Left lung (tissue), 4 donors: ENCODE measurements at regions not wholly inside any gene's neighbourhood (a gene's known extent, or its start where the extent isn't known, plus 50 kb on each side); places are given as distances from the start of the nearest gene placed in this dataset.

Experiments
- ATAC-seq: fragments of 200-7000 bp; cut with Tn5 transposase; one replicate; pipeline ENCODE4 v1.9.1; 2020; ENCODE audit warnings: moderate library complexity
- DNase-seq, 4 donors: peaks; one replicate each; pipeline ENCODE4 v3.0.0-alpha.2; 2013 to 2020
- H3K27ac ChIP-seq, 2 donors: fragments of 200-600 bp; sonication (generic) in 1 of 2; one replicate each; pipeline versions ENCODE4 v1.5.0 to v1.8.0; 2020 to 2021
- H3K27me3 ChIP-seq, 2 donors: fragments of 200-600 bp; sonication (generic) in 1 of 2; one replicate each; pipeline versions ENCODE4 v1.5.0 to v1.8.0; 2020 to 2021
- H3K36me3 ChIP-seq, 2 donors: fragments of 200-600 bp; sonication (generic) in 1 of 2; one replicate each; pipeline versions ENCODE4 v1.5.0 to v1.8.0; 2020 to 2021
- H3K4me1 ChIP-seq, 2 donors: fragments of 200-600 bp; one replicate each; pipeline ENCODE4 v1.8.0; 2021
- H3K4me3 ChIP-seq, 2 donors: fragments of 200-600 bp; sonication (generic) in 1 of 2; one replicate each; pipeline versions ENCODE4 v1.5.0 to v1.8.0; 2020 to 2021; ENCODE audit warnings: mild to moderate bottlenecking in 1 of 2
- H3K9me3 ChIP-seq, 2 donors: fragments of 200-600 bp; sonication (generic) in 1 of 2; one replicate each; pipeline versions ENCODE4 v1.5.0 to v1.8.0; 2020 to 2021
- intact Hi-C, 2 donors: fragments of 100-400 bp; cut with DNase I; formaldehyde crosslinking; loops; one replicate each; pipeline versions ENCODE4 v1.11.2 to v1.14.2; 2022
- TF ChIP-seq, protein P1 (sequence below), 2 donors: fragments of 200-600 bp; sonication (generic) in 1 of 2; IDR thresholded peaks; one replicate each; pipeline versions ENCODE4 v1.5.0 to v1.8.0; 2021; ENCODE audit warnings: antibody characterized with exemption in 2 of 2
- donor health status: DM: no; HTN: yes; CAD: no.
- donor health status: DM: no; HTN: no; CAD: no.

- Histone ChIP-seq H3K9me3 (peaks cover 0 to 9% of the 10 kb centered on the region in 2 donors), H3K27me3 (no peaks in the 10 kb centered on the region), H3K4me3 (no peak overlapping the region), H3K36me3 (no peaks in the 10 kb centered on the region), H3K4me1 (no peaks in the 10 kb centered on the region), H3K27ac (no peak overlapping the region)
- DNase-seq (no peak), ATAC-seq (no peak)
- intact Hi-C loops: no loop called here
- TF ChIP-seq, protein P1, sequence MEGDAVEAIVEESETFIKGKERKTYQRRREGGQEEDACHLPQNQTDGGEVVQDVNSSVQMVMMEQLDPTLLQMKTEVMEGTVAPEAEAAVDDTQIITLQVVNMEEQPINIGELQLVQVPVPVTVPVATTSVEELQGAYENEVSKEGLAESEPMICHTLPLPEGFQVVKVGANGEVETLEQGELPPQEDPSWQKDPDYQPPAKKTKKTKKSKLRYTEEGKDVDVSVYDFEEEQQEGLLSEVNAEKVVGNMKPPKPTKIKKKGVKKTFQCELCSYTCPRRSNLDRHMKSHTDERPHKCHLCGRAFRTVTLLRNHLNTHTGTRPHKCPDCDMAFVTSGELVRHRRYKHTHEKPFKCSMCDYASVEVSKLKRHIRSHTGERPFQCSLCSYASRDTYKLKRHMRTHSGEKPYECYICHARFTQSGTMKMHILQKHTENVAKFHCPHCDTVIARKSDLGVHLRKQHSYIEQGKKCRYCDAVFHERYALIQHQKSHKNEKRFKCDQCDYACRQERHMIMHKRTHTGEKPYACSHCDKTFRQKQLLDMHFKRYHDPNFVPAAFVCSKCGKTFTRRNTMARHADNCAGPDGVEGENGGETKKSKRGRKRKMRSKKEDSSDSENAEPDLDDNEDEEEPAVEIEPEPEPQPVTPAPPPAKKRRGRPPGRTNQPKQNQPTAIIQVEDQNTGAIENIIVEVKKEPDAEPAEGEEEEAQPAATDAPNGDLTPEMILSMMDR (IDR thresholded peaks at IDR 0.05): no peak
These were observed 266.7 kb upstream of the CDH11 start for GRCh38 chr16:65388592-65388991.

- TF ChIP-seq, protein P1 (IDR thresholded peaks at IDR 0.05): no peak
- no peak overlapping the region for H3K27ac ChIP-seq
- no peaks in the 10 kb centered on the region for H3K27me3 ChIP-seq
- H3K36me3 ChIP-seq: no peaks in the 10 kb centered on the region
- H3K4me1 ChIP-seq: no peaks in the 10 kb centered on the region
- H3K9me3 ChIP-seq: peaks cover 0 to 9% of the 10 kb centered on the region in 2 donors
- ATAC-seq: no peak
- no peak for DNase-seq
- H3K4me3 ChIP-seq: no peak overlapping the region
- intact Hi-C loops: no loop called here
These were observed 264.8 kb upstream of the CDH11 start for GRCh38 chr16:65386672-65387071.

GRCh38 chr16:65384441-65384840, 262.6 kb upstream of the CDH11 start:
- intact Hi-C loops: no loop called here
- no peak overlapping the region for H3K27ac ChIP-seq
- DNase-seq: no peak
- no peak overlapping the region for H3K4me3 ChIP-seq
- peaks cover 0 to 9% of the 10 kb centered on the region in 2 donors for H3K9me3 ChIP-seq
- no peaks in the 10 kb centered on the region for H3K27me3 ChIP-seq
- no peaks in the 10 kb centered on the region for H3K36me3 ChIP-seq
- no peak for ATAC-seq
- no peaks in the 10 kb centered on the region for H3K4me1 ChIP-seq
- TF ChIP-seq, protein P1 (IDR thresholded peaks at IDR 0.05): no peak

DNA sequence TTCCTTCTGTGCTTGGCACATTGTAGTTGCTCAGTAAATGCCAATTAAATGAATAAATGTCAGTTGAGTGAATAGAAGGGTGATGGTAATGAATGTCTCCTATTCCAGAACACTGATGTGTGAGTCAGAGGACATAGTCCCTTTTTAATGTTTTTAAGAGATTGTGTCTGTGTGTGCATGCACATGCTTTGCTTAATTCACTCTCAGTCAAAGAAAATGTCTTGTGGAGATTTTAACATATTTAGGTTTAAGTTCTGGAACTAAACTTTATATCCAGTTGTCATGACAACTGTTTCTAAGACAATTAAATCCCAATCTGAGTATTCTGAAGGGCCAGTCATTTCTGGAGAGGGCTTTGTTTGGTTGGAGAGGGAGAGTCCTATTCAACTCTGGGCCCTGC, 255.3 kb upstream of the CDH11 start:
- DNase-seq: no peak
- peaks cover 0 to 5% of the 10 kb centered on the region in 2 donors for H3K4me1 ChIP-seq

DNA sequence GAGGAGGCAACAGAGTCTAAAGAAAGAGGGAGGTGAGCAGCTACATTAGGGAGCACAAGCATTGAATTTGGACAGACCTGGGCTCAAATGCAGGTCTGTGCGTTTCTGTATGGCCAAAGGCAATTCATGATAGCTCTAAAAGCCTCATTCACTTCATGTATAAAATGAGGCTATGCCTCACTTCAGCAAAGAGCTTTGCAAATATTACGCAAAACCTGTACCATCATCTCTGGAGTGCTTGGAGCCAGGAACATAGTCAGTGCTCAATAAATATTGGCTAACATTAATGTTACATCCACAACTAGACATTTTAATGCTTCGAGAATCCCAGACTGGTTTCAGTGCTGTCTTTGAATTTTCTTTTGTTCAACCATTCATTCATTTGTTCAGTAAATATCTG, 254.7 kb upstream of the CDH11 start:
- ATAC-seq: peak; percentile 72
- H3K9me3 ChIP-seq: no peaks in the 10 kb centered on the region
- peaks cover 0 to 5% of the 10 kb centered on the region in 2 donors for H3K4me1 ChIP-seq
- intact Hi-C loops: no loop called here
- TF ChIP-seq, protein P1 (IDR thresholded peaks at IDR 0.05): no peak
- H3K27ac ChIP-seq: no peak overlapping the region
- no peaks in the 10 kb centered on the region for H3K27me3 ChIP-seq
- H3K4me3 ChIP-seq: no peak overlapping the region
- no peaks in the 10 kb centered on the region for H3K36me3 ChIP-seq
- DNase-seq: no peak

More for the DNA sequence above, 255.3 kb upstream of the CDH11 start:
- Histone ChIP-seq H3K27me3 (no peaks in the 10 kb centered on the region), H3K4me3 (no peak overlapping the region), H3K9me3 (no peaks in the 10 kb centered on the region), H3K27ac (no peak overlapping the region), H3K36me3 (no peaks in the 10 kb centered on the region)
- ATAC-seq: no peak
- TF ChIP-seq, protein P1 (IDR thresholded peaks at IDR 0.05): no peak
- intact Hi-C loops: no loop called here
